Activated CD4-positive, alpha-beta T cell treated with anti-CD3 and anti-CD28 coated beads, Interleukin-2, amount 10 ng/mL, durations not matched to agents 7 days and 5 days (primary cell): ENCODE measurements at regions not wholly inside any gene's neighbourhood (a gene's known extent, or its start where the extent isn't known, plus 50 kb on each side); places are given as distances from the start of the nearest gene placed in this dataset.

Source experiments
- CTCF ChIA-PET: fragments of 350-600 bp; sonication (Branson Sonifier 250); formaldehyde crosslinking; loops from one replicate; lab custom pipeline; 2021; ENCODE audit warnings: antibody characterized with exemption; lab: Charles Lee
- POLR2A ChIA-PET: fragments of 350-600 bp; sonication (Branson Sonifier 250); formaldehyde crosslinking; loops from one replicate; lab custom pipeline; 2021; ENCODE audit warnings: antibody characterized with exemption; lab: Charles Lee
- DNase-seq: peaks from one replicate; pipeline ENCODE4 v3.0.0-alpha.2; 2020
- H3K27ac Mint-ChIP-seq: one replicate; pipeline ENCODE4 v1.8.0; 2021; ENCODE audit warnings: mild to moderate bottlenecking, moderate library complexity, mixed read lengths
- H3K27me3 Mint-ChIP-seq: one replicate; pipeline ENCODE4 v1.8.0; 2021; ENCODE audit warnings: mixed read lengths
- H3K36me3 Mint-ChIP-seq: one replicate; pipeline ENCODE4 v1.8.0; 2021; ENCODE audit warnings: low read depth, mixed read lengths
- H3K4me1 Mint-ChIP-seq: one replicate; pipeline ENCODE4 v1.8.0; 2021; ENCODE audit warnings: mixed read lengths
- H3K4me3 Mint-ChIP-seq: one replicate; pipeline ENCODE4 v1.8.0; 2021; ENCODE audit warnings: mild to moderate bottlenecking, moderate library complexity, mixed read lengths
- H3K9me3 Mint-ChIP-seq: one replicate; pipeline ENCODE4 v1.8.0; 2021; ENCODE audit warnings: mixed read lengths

GRCh38 chr4:13942977-13943376 is 315.5 kb upstream of the BOD1L1 start:
- Mint-ChIP-seq H3K27me3 (no peaks in the 10 kb centered on the region), H3K27ac (no peak overlapping the region), H3K4me3 (no peak overlapping the region), H3K36me3 (no peaks in the 10 kb centered on the region), H3K4me1 (no peaks in the 10 kb centered on the region), H3K9me3 (no peaks in the 10 kb centered on the region)
- DNase-seq, result no peak
- ChIA-PET POLR2A (no interaction called here), CTCF (no interaction called here)

- Mint-ChIP-seq H3K36me3 (no peaks in the 10 kb centered on the region), H3K27ac (no peak overlapping the region), H3K27me3 (no peaks in the 10 kb centered on the region), H3K4me1 (no peaks in the 10 kb centered on the region), H3K4me3 (no peak overlapping the region), H3K9me3 (no peaks in the 10 kb centered on the region)
- no peak for DNase-seq
- ChIA-PET CTCF (no interaction called here), POLR2A (no interaction called here)
Measured at GRCh38 chr4:13944095-13944511, 316.6 kb upstream of the BOD1L1 start.

GRCh38 chr4:13947921-13948320 is 320.4 kb upstream of the BOD1L1 start:
- POLR2A ChIA-PET, result no interaction called here
- Mint-ChIP-seq H3K27me3 (no peaks in the 10 kb centered on the region), H3K9me3 (no peaks in the 10 kb centered on the region)

GRCh38 chr4:13950491-13950890 is 323.0 kb upstream of the BOD1L1 start:
- Mint-ChIP-seq H3K9me3 (no peaks in the 10 kb centered on the region), H3K36me3 (no peaks in the 10 kb centered on the region), H3K27me3 (no peaks in the 10 kb centered on the region), H3K4me3 (no peak overlapping the region), H3K27ac (no peak overlapping the region), H3K4me1 (no peaks in the 10 kb centered on the region)
- DNase-seq, result no peak
- CTCF ChIA-PET, result no interaction called here
- POLR2A ChIA-PET, result no interaction called here

More at GRCh38 chr4:13947921-13948320, 320.4 kb upstream of the BOD1L1 start:
- no peaks in the 10 kb centered on the region for H3K4me1 Mint-ChIP-seq
- DNase-seq, result no peak
- CTCF ChIA-PET, result no interaction called here
- H3K4me3 Mint-ChIP-seq, result no peak overlapping the region
- no peak overlapping the region for H3K27ac Mint-ChIP-seq
- H3K36me3 Mint-ChIP-seq, result no peaks in the 10 kb centered on the region

- ChIA-PET CTCF (no interaction called here), POLR2A (no interaction called here)
- no peaks in the 10 kb centered on the region for H3K9me3 Mint-ChIP-seq
- no peak overlapping the region for H3K4me3 Mint-ChIP-seq
- H3K4me1 Mint-ChIP-seq, result no peaks in the 10 kb centered on the region
- DNase-seq, result no peak
- H3K27ac Mint-ChIP-seq, result no peak overlapping the region
- no peaks in the 10 kb centered on the region for H3K36me3 Mint-ChIP-seq
- H3K27me3 Mint-ChIP-seq, result no peaks in the 10 kb centered on the region
Measured at GRCh38 chr4:13953083-13953482, 325.6 kb upstream of the BOD1L1 start.

- no peaks in the 10 kb centered on the region for H3K4me1 Mint-ChIP-seq
- no peak overlapping the region for H3K4me3 Mint-ChIP-seq
- H3K27me3 Mint-ChIP-seq, result no peaks in the 10 kb centered on the region
- DNase-seq, result no peak
- ChIA-PET CTCF (no interaction called here), POLR2A (no interaction called here)
- H3K36me3 Mint-ChIP-seq, result no peaks in the 10 kb centered on the region
- no peaks in the 10 kb centered on the region for H3K9me3 Mint-ChIP-seq
- H3K27ac Mint-ChIP-seq, result no peak overlapping the region
Measured at GRCh38 chr4:13955551-13955950, 328.0 kb upstream of the BOD1L1 start.

- Mint-ChIP-seq H3K36me3 (no peaks in the 10 kb centered on the region), H3K4me3 (no peak overlapping the region), H3K27me3 (no peaks in the 10 kb centered on the region), H3K4me1 (no peaks in the 10 kb centered on the region), H3K9me3 (no peaks in the 10 kb centered on the region), H3K27ac (no peak overlapping the region)
- no peak for DNase-seq
- ChIA-PET POLR2A (no interaction called here), CTCF (no interaction called here)
Measured at GRCh38 chr4:13956947-13957346, 329.4 kb upstream of the BOD1L1 start.

- ChIA-PET CTCF (no interaction called here), POLR2A (no interaction called here)
- H3K36me3 Mint-ChIP-seq, result no peaks in the 10 kb centered on the region
Measured at GRCh38 chr4:13957871-13958270, 330.3 kb upstream of the BOD1L1 start.

GRCh38 chr4:13963601-13964000 is 336.1 kb upstream of the BOD1L1 start:
- H3K36me3 Mint-ChIP-seq, result no peaks in the 10 kb centered on the region
- no peaks in the 10 kb centered on the region for H3K9me3 Mint-ChIP-seq
- CTCF ChIA-PET, result no interaction called here
- H3K4me1 Mint-ChIP-seq, result no peaks in the 10 kb centered on the region
- H3K4me3 Mint-ChIP-seq, result no peak overlapping the region
- DNase-seq, result no peak
- no peaks in the 10 kb centered on the region for H3K27me3 Mint-ChIP-seq
- no peak overlapping the region for H3K27ac Mint-ChIP-seq
- POLR2A ChIA-PET, result no interaction called here

More at GRCh38 chr4:13957871-13958270, 330.3 kb upstream of the BOD1L1 start:
- H3K27ac Mint-ChIP-seq, result no peak overlapping the region
- H3K9me3 Mint-ChIP-seq, result no peaks in the 10 kb centered on the region
- no peaks in the 10 kb centered on the region for H3K4me1 Mint-ChIP-seq
- H3K4me3 Mint-ChIP-seq, result no peak overlapping the region
- no peak for DNase-seq
- H3K27me3 Mint-ChIP-seq, result no peaks in the 10 kb centered on the region

- DNase-seq, result no peak
- POLR2A ChIA-PET, result no interaction called here
- no peaks in the 10 kb centered on the region for H3K9me3 Mint-ChIP-seq
- H3K27ac Mint-ChIP-seq, result no peak overlapping the region
- no peaks in the 10 kb centered on the region for H3K36me3 Mint-ChIP-seq
- no peaks in the 10 kb centered on the region for H3K27me3 Mint-ChIP-seq
- no peak overlapping the region for H3K4me3 Mint-ChIP-seq
- CTCF ChIA-PET, result no interaction called here
- no peaks in the 10 kb centered on the region for H3K4me1 Mint-ChIP-seq
Measured at GRCh38 chr4:13966231-13967195, 339.0 kb upstream of the BOD1L1 start.

- Mint-ChIP-seq H3K27ac (no peak overlapping the region), H3K27me3 (no peaks in the 10 kb centered on the region), H3K9me3 (no peaks in the 10 kb centered on the region), H3K4me3 (no peak overlapping the region), H3K36me3 (no peaks in the 10 kb centered on the region), H3K4me1 (no peaks in the 10 kb centered on the region)
- ChIA-PET POLR2A (no interaction called here), CTCF (no interaction called here)
- no peak for DNase-seq
Measured at GRCh38 chr4:13968723-13969122, 341.2 kb upstream of the BOD1L1 start.

GRCh38 chr4:13970349-13970748 is 342.8 kb upstream of the BOD1L1 start:
- H3K27me3 Mint-ChIP-seq, result no peaks in the 10 kb centered on the region
- H3K4me1 Mint-ChIP-seq, result no peaks in the 10 kb centered on the region
- CTCF ChIA-PET, result no interaction called here
- POLR2A ChIA-PET, result no interaction called here
- no peak overlapping the region for H3K27ac Mint-ChIP-seq
- no peaks in the 10 kb centered on the region for H3K9me3 Mint-ChIP-seq
- H3K4me3 Mint-ChIP-seq, result no peak overlapping the region
- DNase-seq, result no peak
- no peaks in the 10 kb centered on the region for H3K36me3 Mint-ChIP-seq

GRCh38 chr4:13977746-13978145 is 350.2 kb upstream of the BOD1L1 start:
- Mint-ChIP-seq H3K27ac (no peak overlapping the region), H3K27me3 (no peaks in the 10 kb centered on the region), H3K4me3 (no peak overlapping the region), H3K9me3 (no peaks in the 10 kb centered on the region), H3K36me3 (no peaks in the 10 kb centered on the region), H3K4me1 (no peaks in the 10 kb centered on the region)
- no peak for DNase-seq
- ChIA-PET POLR2A (no interaction called here), CTCF (no interaction called here)
